Inferior parietal cortex (tissue), 1 donor: ENCODE measurements at regions not wholly inside any gene's neighbourhood (a gene's known extent, or its start where the extent isn't known, plus 50 kb on each side); places are given as distances from the start of the nearest gene placed in this dataset.

Experiments
- DNase-seq: peaks from one replicate; pipeline ENCODE4 v3.0.0-alpha.2; 2016; ENCODE audit errors: extremely low spot score

- no peak for DNase-seq
Observed at GRCh38 chr16:76182041-76182635, 95.1 kb upstream of the CNTNAP4 start.

DNA sequence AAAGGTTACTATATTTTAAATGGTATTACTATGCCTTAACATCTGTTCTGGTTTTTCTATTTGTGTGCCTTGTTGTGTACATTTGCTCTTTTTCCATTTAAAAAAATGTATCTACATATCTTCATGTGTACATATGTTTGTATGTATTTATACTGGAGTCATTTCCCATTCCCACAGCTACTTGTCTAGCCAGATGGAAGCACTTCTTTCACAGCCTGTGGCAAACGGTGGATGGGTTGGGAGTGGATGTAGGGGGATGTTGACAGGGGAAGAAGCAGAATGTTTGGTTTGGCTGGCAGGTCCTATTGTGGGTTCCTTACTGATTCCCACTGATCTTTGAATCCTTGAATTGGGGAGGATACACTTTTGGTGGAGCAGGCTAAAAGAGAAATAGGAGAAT lies 93.6 kb upstream of the CNTNAP4 start:
- no peak for DNase-seq

GRCh38 chr16:76190057-76190456 lies 87.1 kb upstream of the CNTNAP4 start:
- no peak for DNase-seq

GRCh38 chr16:76190480-76190879 lies 86.7 kb upstream of the CNTNAP4 start:
- no peak for DNase-seq

DNA sequence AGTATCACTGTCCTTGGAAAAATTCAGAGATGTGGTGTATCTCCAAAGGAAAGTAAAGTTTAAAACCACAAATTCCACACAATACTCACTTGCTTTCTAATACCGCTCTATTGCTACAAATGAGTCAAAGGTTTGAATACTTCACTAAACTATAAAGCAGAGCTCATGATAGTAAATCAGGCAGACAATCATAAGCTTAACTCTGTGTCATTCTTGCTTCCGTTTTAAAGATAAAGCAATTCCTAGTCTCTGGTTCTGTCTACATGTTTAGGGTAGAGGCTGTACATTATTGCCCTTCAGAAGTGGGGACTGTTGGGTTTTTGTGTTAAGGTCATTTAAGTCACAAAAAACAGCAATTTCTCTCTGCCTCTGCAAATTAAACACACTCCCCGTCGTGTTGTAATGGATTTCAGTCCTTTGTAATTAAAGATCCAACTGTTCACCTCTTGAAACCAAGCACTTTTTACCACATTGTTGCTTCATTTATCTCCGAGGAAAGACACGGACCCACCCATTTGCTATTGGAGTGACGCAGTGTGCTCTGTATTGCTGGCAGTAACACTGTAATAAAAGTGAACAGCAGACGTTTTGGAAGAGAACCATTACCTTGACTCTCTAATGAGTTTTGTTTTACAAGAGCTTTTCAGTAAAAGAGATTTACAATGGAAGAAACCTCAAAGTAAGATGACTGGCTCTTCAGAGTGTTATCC lies 83.1 kb upstream of the CNTNAP4 start:
- no peak for DNase-seq

GRCh38 chr16:76194616-76195015 lies 82.6 kb upstream of the CNTNAP4 start:
- DNase-seq: no peak

GRCh38 chr16:76195056-76195455 lies 82.1 kb upstream of the CNTNAP4 start:
- no peak for DNase-seq

DNA sequence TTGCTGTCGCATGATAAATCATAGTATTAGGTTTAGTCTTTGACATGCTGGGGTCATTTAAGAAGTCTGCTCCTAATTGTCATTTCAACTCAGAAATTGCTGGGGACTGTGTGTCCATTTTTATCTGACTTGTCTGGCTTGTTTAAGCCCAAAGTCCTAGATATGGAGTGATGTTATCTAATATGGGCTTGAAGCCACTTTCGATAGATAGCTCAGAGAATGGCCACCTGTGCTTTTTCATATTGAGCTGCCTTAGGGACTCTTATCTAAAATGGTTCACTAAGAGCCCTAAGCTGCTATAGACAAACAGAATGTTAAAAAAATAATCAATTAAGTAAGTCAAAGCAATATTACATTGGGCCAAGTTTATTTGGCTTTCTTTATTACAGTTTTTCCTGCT lies 81.6 kb upstream of the CNTNAP4 start:
- DNase-seq: no peak

- DNase-seq: no peak
Observed at GRCh38 chr16:76197900-76198299, 79.3 kb upstream of the CNTNAP4 start.

DNA sequence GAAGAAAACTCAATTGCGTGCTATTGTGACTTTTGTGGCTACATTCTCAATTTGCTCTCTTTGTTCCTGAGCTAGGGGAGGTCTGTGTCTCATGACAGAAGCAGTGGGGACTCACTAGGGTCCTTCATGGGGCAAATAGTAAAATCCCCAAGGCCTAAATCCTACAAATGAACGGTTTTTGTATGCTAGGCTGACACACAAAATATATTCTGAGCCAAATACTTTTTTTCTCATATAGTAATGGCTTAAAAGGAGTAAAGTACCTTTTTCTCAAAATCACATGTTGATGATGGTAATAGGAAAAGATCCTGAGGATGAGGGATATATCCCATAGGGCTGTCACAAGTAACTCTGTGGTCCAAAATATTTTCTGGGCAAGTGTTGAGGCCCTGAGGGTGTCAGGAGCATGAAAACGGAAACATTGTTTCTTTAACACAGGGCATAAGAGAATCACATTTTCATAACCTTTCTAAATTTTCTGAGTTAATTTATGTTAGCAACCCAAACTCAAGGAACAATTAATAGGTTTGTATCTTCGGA lies 77.5 kb upstream of the CNTNAP4 start:
- DNase-seq: no peak

GRCh38 chr16:76201385-76201784 lies 75.8 kb upstream of the CNTNAP4 start:
- no peak for DNase-seq

- no peak for DNase-seq
Observed at GRCh38 chr16:76204249-76204648, 73.0 kb upstream of the CNTNAP4 start.

DNA sequence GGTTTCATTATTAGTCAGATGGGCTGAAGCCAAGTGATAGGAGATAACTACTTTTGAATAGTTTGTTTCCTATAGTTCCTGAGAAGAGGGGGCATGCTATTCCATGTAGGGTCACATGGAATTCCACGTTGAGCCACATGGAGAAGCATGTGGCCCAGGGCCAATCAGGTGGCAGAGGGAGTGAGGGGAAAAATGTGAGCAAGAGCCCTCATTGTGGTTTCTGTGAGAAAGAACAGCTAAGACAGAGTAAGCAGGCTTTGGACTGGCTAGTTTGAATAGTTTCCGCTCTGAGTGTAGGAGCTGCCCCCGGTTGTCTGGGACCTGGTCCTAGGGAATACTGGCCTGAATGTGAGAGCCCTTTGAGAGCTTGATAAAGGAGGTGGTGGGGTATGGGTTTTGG lies 69.9 kb upstream of the CNTNAP4 start:
- DNase-seq: no peak

DNA sequence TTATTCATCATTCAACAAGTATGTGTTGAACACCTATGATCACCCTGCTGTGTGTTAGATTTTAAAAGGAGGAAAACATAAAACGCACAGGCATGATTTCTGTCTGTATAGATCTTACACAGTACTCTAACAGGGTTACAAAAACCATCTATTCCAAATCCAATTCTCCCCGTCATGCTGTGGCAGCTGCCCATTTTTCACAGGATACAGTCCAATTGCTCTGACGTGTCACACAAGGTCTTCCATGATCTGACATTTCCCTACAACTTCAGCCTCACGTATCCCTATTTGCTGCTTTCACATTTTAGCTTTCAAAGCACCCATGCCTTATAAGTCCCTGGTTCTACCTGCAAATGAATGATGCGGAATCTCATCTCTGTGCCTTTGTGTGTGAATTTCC lies 67.0 kb upstream of the CNTNAP4 start:
- no peak for DNase-seq

- DNase-seq: no peak
Observed at GRCh38 chr16:76213860-76214259, 63.3 kb upstream of the CNTNAP4 start.

DNA sequence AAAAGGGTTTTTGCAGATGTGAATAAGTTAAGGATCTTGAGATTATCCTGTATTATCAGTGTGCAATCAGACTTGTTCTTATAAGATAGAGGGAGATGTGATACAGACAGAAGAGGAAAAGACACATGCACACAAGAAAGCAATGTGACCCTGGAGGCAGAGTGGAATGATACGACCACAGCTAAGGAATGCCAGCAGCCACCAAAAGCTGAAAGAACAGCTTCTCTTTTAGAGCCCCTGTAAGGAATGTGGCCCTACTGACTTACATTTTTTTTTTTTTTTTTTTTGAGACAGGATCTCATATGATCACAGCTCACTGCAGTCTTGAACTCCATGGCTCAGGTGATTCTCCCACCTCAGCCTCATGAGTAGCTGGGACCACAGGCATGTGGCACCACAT lies 62.3 kb upstream of the CNTNAP4 start:
- DNase-seq: no peak

DNA sequence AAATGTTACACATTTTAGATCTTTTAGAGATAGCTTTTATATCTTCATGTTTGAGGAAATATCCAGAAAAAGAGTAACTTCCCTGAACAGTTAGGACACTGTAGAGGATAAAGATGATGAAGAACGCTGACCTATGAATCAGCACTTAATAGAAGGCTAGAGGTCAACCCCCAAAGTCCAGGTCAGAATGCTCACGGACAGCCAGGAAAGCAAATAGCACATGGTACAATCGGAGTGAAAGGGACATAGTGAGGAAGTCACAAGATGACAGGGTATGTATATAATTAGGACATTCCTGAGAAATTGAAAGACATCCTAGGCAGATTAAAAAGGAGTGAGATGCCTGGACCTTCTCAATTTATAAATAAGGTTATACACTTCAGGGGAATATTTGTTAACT lies 55.1 kb upstream of the CNTNAP4 start:
- DNase-seq: no peak

GRCh38 chr16:76222853-76223252 lies 54.3 kb upstream of the CNTNAP4 start:
- no peak for DNase-seq

DNA sequence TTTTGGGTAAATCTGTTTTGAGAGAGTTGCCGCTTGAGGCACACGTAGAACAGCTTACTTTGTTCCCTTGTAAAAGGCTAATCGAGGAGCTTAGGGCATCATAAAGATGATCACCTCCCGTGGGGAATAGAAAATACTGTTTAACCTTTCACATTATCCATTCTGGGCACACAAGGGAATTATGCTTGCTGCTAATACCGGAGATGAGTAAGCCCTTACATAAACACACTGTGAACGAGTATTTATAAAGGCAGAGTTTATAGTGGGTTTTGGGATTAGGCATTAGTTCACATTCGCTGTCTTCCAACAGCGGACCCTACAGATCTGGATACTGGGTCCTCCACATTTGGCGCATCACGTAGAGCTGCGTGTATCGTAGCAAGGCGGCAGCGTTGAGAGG lies 51.2 kb upstream of the CNTNAP4 start:
- no peak for DNase-seq

DNA sequence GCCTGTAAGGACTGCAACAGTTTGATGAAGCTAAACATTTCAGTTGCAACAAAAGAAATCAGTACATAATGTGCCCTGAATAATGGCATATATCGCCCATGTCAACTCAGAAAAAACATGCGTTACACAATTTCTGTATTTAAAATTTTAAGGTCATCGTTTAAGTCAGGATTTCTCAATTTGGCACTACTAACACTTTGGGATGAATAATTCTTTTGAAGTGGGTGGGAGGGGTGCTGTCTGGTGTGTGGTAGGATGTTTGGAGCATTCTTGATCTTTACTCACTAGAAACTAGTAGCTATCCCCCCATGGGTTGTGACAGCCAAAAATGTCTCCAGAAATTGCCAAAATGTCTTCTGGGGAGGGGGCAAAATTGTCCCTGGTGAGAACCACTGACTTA lies 50.7 kb upstream of the CNTNAP4 start:
- DNase-seq: no peak
